ENCODE measurements at regions not wholly inside any gene's neighbourhood (a gene's known extent, or its start where the extent isn't known, plus 50 kb on each side); places are given as distances from the start of the nearest gene placed in this dataset.

GRCh38 chr10:35723059-35723458 lies 81.0 kb upstream of the FZD8 start:
- H3K4me1 Mint-ChIP-seq (ENCODE audit: low read depth) = no peaks in the 10 kb centered on the region
- no peak overlapping the region for H3K4me3 Mint-ChIP-seq (ENCODE audit: unreplicated experiment)
- H3K9me3 Mint-ChIP-seq (ENCODE audit: low read depth) = no peaks in the 10 kb centered on the region
- H3K27ac Mint-ChIP-seq (ENCODE audit: unreplicated experiment) = no peak overlapping the region
- H3K27me3 Mint-ChIP-seq (ENCODE audit: low read depth) = peaks cover 8% of the 10 kb centered on the region
- no peak for DNase-seq (ENCODE audit: low spot score)
- no peak for TF ChIP-seq CTCF (IDR thresholded peaks at IDR 0.05)
- peaks cover 2% of the 10 kb centered on the region for H3K36me3 Mint-ChIP-seq (ENCODE audit: low read depth)

GRCh38 chr10:35722636-35723035 lies 80.5 kb upstream of the FZD8 start:
- Mint-ChIP-seq H3K4me1 (ENCODE audit: low read depth) (no peaks in the 10 kb centered on the region), H3K4me3 (ENCODE audit: unreplicated experiment) (no peak overlapping the region), H3K36me3 (ENCODE audit: low read depth) (peaks cover 2% of the 10 kb centered on the region), H3K27me3 (ENCODE audit: low read depth) (peaks cover 8% of the 10 kb centered on the region), H3K27ac (ENCODE audit: unreplicated experiment) (no peak overlapping the region), H3K9me3 (ENCODE audit: low read depth) (no peaks in the 10 kb centered on the region)
- no peak for DNase-seq (ENCODE audit: low spot score)
- no peak for TF ChIP-seq CTCF (IDR thresholded peaks at IDR 0.05)

- Mint-ChIP-seq H3K36me3 (ENCODE audit: low read depth) (peaks cover 2% of the 10 kb centered on the region), H3K4me3 (ENCODE audit: unreplicated experiment) (no peak overlapping the region), H3K4me1 (ENCODE audit: low read depth) (no peaks in the 10 kb centered on the region), H3K27ac (ENCODE audit: unreplicated experiment) (no peak overlapping the region), H3K27me3 (ENCODE audit: low read depth) (peaks cover 8% of the 10 kb centered on the region), H3K9me3 (ENCODE audit: low read depth) (no peaks in the 10 kb centered on the region)
- TF ChIP-seq CTCF (IDR thresholded peaks at IDR 0.05) = no peak
- DNase-seq (ENCODE audit: low spot score) = no peak
Observed at GRCh38 chr10:35722226-35722625, 80.1 kb upstream of the FZD8 start.

GRCh38 chr10:35720366-35720765 lies 78.3 kb upstream of the FZD8 start:
- Mint-ChIP-seq H3K27me3 (ENCODE audit: low read depth) (peaks cover 8% of the 10 kb centered on the region), H3K9me3 (ENCODE audit: low read depth) (no peaks in the 10 kb centered on the region), H3K4me3 (ENCODE audit: unreplicated experiment) (no peak overlapping the region), H3K27ac (ENCODE audit: unreplicated experiment) (no peak overlapping the region), H3K36me3 (ENCODE audit: low read depth) (peaks cover 2% of the 10 kb centered on the region), H3K4me1 (ENCODE audit: low read depth) (no peaks in the 10 kb centered on the region)
- DNase-seq (ENCODE audit: low spot score) = no peak
- TF ChIP-seq CTCF (IDR thresholded peaks at IDR 0.05) = no peak

GRCh38 chr10:35716776-35717175 lies 74.7 kb upstream of the FZD8 start:
- peaks cover 3% of the 10 kb centered on the region for H3K27me3 Mint-ChIP-seq (ENCODE audit: low read depth)
- no peak overlapping the region for H3K4me3 Mint-ChIP-seq (ENCODE audit: unreplicated experiment)
- H3K36me3 Mint-ChIP-seq (ENCODE audit: low read depth) = peaks cover 2% of the 10 kb centered on the region
- no peak overlapping the region for H3K27ac Mint-ChIP-seq (ENCODE audit: unreplicated experiment)
- TF ChIP-seq CTCF (IDR thresholded peaks at IDR 0.05) = no peak
- peaks cover 6% of the 10 kb centered on the region for H3K9me3 Mint-ChIP-seq (ENCODE audit: low read depth)
- no peaks in the 10 kb centered on the region for H3K4me1 Mint-ChIP-seq (ENCODE audit: low read depth)
- no peak for DNase-seq (ENCODE audit: low spot score)

All from chondrocyte (in vitro differentiated cells).